GM12891 (cell line): ENCODE measurements at regions not wholly inside any gene's neighbourhood (a gene's known extent, or its start where the extent isn't known, plus 50 kb on each side); places are given as distances from the start of the nearest gene placed in this dataset.

Experiments used
- DNase-seq: peaks from one replicate; pipeline ENCODE4 v3.0.0; 2011; ENCODE audit warnings: low spot score; ENCODE audit not compliant: insufficient read length
- FAIRE-seq: peaks from 2 replicates; lab custom pipeline; 2011; peaks lifted over from hg19 to GRCh38; lab: Jason Lieb, UNC
- PAX5 ChIP-seq: IDR thresholded peaks from 2 replicates; pipeline ENCODE4 v1.6.1; 2011; ENCODE audit warnings: low read length, moderate library complexity, mild to moderate bottlenecking; ENCODE audit not compliant: insufficient read depth, severe bottlenecking
- POLR2A ChIP-seq: IDR thresholded peaks from 2 replicates; pipeline ENCODE4 v1.6.1; 2011; ENCODE audit warnings: low read depth, low read length, control low read depth
- POLR2AphosphoS5 ChIP-seq: IDR thresholded peaks from 2 replicates; pipeline ENCODE4 v1.6.1; 2011; ENCODE audit warnings: low read depth, low read length, control low read depth
- POU2F2 ChIP-seq: IDR thresholded peaks from 2 replicates; pipeline ENCODE4 v1.6.1; 2011; ENCODE audit warnings: low read depth, mild to moderate bottlenecking, control low read depth, low read length, moderate library complexity
- SPI1 ChIP-seq: IDR thresholded peaks from 2 replicates; pipeline ENCODE4 v1.6.1; 2011; ENCODE audit warnings: low read depth, low read length, control low read depth
- TAF1 ChIP-seq: IDR thresholded peaks from 2 replicates; pipeline ENCODE4 v1.6.1; 2011; ENCODE audit warnings: low read depth, low read length, control low read depth

DNA sequence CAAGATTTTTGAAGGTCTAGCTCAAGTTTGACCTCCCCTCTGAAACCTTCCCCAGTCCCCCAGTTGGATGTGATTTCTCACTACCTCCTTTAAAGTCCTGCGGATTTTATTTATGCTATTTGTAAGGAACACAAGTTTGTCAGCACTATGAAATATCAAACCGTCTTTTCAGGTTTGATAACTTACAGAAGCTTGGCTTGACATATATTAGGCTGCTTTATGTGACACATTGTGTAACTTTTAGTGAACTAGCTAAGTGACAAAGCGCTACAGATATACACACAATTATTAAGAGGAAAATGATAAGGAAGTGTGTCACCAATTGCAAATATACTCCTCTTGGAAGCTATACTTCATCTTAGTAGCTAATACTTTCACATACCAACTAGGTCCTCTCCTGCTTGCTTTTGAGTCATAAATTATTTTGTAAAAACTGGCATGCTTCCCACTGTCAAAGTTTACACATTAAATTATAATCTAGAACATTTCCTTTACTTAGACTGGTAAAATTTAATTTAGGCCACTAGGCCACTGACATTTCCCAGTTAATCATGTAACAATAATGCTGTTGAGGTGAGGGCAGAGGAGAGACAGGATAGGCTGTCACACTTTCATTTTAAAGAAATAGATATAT lies 149.5 kb downstream of the TMTC3 start:
- no peak for DNase-seq
- FAIRE-seq = no peak
- TF ChIP-seq POLR2AphosphoS5 (no peak), POU2F2 (no peak), TAF1 (no peak), POLR2A (no peak), SPI1 (no peak), PAX5 (no peak)

GRCh38 chr12:88298014-88298682 lies 156.0 kb downstream of the TMTC3 start:
- FAIRE-seq = no peak
- no peak for DNase-seq
- no peak for TF ChIP-seq TAF1
- TF ChIP-seq POU2F2 = no peak
- no peak for TF ChIP-seq PAX5
- TF ChIP-seq SPI1 = no peak
- no peak for TF ChIP-seq POLR2AphosphoS5
- no peak for TF ChIP-seq POLR2A

GRCh38 chr12:88298761-88299242 lies 156.7 kb downstream of the TMTC3 start:
- FAIRE-seq (peak; percentile 13), DNase-seq (no peak)
- TF ChIP-seq POLR2A (no peak), TAF1 (no peak), POLR2AphosphoS5 (no peak), PAX5 (no peak), SPI1 (no peak), POU2F2 (no peak)

DNA sequence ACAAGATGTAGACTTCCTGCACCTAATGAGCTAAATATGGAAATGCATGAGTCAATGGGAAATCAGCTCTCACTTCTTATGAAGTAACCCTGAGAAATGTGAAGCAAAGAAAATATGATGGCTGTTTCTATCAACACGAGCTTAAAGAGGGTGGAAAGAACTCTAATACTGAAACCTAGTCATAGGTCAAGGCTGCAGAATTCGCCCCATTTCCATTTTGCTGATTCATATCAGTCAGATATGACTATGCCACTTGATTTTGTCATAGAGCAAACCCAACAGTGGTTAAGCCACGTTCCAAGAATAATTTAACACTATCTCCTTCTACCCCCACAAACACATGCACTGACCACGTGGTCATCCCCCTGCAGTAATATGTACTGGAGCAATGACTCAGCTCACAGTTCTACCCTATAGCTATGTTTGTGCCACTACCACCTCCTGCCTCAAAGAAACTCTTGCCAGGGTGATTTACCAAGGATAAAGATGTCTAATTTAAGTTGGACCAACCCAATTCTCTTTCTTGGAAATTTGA lies 157.5 kb downstream of the TMTC3 start:
- FAIRE-seq (peak; percentile 85), DNase-seq (peak; percentile 5)
- TF ChIP-seq PAX5 (no peak), TAF1 (0 out of 2 replicates have a peak, but pooled peaks have one; percentile 25), POLR2AphosphoS5 (no peak), POU2F2 (peak; percentile 82), POLR2A (no peak), SPI1 (no peak)

GRCh38 chr12:88300931-88301330 lies 158.8 kb downstream of the TMTC3 start:
- FAIRE-seq = no peak
- no peak for DNase-seq

DNA sequence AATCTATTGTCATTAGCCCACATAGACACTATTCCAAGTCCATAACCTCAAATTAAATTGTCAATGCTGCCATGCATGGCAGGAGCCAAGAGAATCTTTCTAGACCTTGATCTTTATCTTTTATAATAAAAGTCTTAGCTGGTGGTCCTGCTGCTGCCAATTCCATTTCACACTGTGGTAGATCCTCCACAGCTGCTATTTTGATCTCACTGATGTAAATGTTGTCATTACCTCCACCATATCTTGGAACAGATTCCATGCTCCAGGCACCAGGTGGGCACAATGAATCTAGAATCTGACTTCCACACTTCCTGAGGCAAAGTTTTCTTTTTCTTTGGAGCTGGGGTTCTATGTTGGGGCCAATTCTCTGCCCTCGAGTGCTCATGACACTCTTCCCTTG lies 161.2 kb downstream of the TMTC3 start:
- FAIRE-seq = no peak

More at GRCh38 chr12:88300931-88301330, 158.8 kb downstream of the TMTC3 start:
- TF ChIP-seq POU2F2 (no peak), TAF1 (no peak), PAX5 (no peak), SPI1 (no peak), POLR2A (no peak), POLR2AphosphoS5 (no peak)

GRCh38 chr12:88305254-88305890 lies 163.3 kb downstream of the TMTC3 start:
- no peak for FAIRE-seq
- no peak for DNase-seq
- TF ChIP-seq POU2F2 (no peak), SPI1 (no peak), PAX5 (no peak), POLR2AphosphoS5 (no peak)

More for the DNA sequence above, 161.2 kb downstream of the TMTC3 start:
- no peak for DNase-seq
- TF ChIP-seq POLR2A (no peak), PAX5 (no peak), SPI1 (no peak), TAF1 (no peak), POU2F2 (no peak), POLR2AphosphoS5 (no peak)

DNA sequence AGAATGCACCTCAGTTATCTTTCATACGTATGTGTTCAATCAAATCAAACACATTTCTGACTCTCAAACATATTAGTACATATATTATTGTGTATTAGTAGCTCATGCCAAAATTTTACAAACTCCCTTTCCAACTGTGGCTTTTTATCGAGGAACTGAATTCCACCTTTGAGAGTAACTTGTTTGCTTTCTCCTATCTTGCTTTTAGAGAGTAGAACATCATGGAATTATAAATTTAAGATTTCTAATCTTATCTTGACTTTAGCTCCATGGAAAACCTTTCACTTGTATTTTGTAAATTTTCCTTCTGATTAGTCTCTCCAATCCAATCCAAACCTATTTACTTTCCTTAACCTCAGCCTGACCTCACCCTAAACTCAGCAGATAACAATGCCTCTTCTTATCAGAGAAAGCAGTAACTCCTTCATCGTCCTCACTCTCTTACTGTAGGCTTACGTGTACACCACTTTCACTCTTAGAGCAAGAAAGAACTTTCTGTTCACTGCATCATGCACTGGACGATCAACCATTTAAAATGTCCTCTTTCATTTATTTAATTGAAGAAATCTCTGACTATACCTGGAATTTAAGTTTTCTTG lies 164.5 kb downstream of the TMTC3 start:
- DNase-seq = no peak
- TF ChIP-seq POU2F2 (no peak), PAX5 (no peak), SPI1 (no peak), POLR2A (no peak), POLR2AphosphoS5 (no peak), TAF1 (no peak)
- FAIRE-seq = no peak

DNA sequence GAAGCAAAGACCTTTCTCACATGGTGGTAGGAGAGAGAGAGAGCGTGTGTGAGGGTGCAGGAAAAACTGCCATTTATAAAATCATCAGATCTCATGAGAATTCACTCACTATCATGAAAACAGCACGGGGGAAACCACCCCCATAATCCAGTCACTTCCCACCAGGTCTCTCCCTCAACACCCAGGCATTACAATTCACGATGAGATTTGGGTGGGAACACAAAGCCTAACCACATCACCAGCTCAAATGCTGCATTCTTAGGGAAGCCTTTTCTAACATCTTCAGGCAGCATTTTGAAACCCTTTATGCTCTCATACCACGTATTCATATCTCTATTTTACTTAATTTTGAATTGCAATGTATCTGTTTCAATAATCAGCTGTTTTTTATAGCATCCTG lies 165.9 kb downstream of the TMTC3 start:
- FAIRE-seq = no peak
- no peak for DNase-seq
- no peak for TF ChIP-seq POLR2AphosphoS5
- TF ChIP-seq POU2F2 = no peak
- no peak for TF ChIP-seq POLR2A
- no peak for TF ChIP-seq SPI1
- no peak for TF ChIP-seq TAF1
- no peak for TF ChIP-seq PAX5
